GDM1 (cell line): ENCODE measurements at regions not wholly inside any gene's neighbourhood (a gene's known extent, or its start where the extent isn't known, plus 50 kb on each side); places are given as distances from the start of the nearest gene placed in this dataset.

Experiments used
- DNase-seq: peaks from one replicate; lab custom pipeline; 2025; lab: John Stamatoyannopoulos, UW

- peak; percentile 76 for DNase-seq
Measured at GRCh38 chr10:31146491-31147209, 115.0 kb upstream of the ZNF438 start.

DNA sequence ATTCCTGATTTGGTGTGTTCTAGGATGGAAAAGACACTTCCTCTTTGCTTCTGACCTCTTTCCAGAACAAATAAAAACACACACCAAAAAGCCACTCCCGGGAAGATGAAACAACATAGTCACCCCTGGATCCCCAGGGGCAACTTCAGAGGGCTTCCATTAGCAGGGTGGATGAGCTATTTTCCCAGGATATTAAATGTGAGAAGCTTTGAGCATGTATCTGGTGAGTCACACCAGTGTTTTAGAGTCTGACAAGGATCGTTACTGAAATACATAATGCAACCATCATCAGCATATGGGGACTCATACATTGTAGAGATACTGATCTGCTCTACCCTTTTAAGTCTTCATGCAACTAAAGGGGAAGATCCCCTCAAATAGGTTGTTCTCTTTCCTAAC, 115.5 kb upstream of the ZNF438 start:
- DNase-seq, result no peak

DNA sequence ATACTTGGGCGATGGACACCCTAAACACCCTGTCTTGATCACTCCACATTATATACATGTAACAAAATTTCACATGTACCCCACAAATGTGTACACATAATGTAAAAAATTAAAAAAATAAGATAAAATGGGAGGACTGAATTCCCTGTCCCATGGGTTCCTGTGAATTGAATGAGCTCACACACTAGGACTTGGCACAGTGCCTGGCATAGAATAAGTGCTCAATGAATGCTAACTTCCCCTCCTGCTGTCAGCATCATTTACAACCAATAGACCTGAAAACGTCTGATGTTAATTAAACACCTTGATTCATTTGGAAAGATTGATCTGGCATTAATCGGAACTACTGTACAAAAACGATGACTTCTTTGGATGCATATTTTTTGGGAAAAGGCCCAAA, 117.3 kb upstream of the ZNF438 start:
- DNase-seq, result no peak

DNA sequence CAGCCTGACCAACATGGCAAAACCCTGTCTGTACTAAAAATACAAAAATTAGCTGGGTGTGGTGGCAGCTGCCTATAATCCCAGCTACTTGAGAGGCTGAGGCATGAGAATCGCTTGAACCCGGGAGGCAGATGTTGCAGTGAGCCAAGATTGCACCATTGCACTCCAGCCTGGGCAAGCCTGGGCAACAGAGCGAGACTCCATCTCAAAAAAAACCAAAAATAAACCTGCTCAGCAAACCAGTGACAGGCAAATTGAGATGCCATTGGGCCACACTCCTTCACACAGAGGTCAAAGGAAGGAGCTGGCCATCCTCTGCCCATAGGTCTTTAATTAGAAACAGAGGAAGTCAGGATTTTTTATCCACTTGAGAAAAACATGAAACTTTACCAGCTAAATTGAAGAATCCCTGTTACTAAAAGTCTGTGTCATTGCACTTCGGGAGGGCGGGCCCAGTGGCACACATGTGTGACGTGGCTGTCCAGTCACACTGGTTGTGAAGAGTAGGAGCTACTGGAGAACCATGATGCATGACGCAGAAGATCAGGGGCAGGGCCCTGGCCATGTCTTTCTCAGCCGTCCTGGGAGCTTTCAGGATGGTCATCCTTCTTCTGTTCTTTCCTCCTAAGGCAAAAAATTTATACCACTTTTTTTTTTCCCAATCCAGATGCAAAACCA, 118.3 kb upstream of the ZNF438 start:
- no peak for DNase-seq

GRCh38 chr10:31151301-31151700, 119.6 kb upstream of the ZNF438 start:
- DNase-seq, result no peak

DNA sequence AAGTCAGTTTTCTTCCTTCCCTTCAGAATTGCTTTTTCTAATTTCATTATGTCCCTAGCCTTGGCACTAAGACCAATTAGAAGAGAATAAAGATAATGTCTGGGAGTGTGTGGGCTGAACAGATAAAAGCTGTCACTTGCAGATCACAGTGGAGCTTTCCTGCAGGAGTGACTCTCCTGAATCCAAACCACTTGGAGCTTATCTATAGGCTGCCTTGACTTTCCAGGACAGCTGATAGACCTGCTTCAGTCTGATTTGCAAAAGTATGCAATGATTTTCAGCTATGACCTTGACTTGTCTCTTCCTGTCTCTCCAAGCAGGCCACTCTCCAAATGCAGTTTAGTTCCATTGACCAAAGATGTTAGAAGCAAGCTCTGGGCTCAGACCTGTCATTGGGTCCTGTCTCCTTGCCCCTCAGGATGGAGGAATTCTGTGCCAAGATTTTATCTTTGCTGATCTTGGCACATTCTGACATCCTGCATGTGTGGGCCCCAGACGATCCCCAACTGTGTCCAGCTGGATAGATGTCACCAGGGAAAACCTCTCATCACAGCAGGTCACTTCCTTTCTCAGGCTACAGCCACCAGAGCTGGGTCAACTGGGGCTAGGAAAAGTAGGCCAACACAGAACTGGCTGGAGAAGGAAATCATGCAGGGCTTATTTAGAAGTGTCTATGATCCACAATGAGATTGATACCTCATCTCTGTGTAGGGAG, 120.9 kb upstream of the ZNF438 start:
- no peak for DNase-seq

- no peak for DNase-seq
Measured at GRCh38 chr10:31153161-31153560, 121.5 kb upstream of the ZNF438 start.

- DNase-seq, result no peak
Measured at GRCh38 chr10:31153692-31154091, 122.0 kb upstream of the ZNF438 start.

DNA sequence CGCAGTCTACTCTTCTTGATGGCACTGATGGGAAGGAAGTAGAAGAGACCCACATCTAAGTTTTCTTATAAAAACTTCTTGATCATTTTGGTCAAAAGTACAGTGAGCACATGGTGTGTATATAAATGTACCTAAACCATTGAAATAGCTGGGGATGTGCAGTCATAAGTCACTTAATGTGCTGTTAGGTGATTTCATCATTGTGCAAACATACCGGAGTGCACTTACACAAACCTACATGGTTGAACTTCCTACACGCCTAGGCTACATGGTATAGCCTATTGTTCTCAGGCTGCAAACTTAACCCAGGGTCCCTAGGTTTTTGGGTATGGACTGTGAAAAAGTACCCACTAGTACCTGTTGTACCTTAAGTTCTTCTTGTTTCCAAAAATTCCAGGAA, 123.3 kb upstream of the ZNF438 start:
- DNase-seq, result no peak

DNA sequence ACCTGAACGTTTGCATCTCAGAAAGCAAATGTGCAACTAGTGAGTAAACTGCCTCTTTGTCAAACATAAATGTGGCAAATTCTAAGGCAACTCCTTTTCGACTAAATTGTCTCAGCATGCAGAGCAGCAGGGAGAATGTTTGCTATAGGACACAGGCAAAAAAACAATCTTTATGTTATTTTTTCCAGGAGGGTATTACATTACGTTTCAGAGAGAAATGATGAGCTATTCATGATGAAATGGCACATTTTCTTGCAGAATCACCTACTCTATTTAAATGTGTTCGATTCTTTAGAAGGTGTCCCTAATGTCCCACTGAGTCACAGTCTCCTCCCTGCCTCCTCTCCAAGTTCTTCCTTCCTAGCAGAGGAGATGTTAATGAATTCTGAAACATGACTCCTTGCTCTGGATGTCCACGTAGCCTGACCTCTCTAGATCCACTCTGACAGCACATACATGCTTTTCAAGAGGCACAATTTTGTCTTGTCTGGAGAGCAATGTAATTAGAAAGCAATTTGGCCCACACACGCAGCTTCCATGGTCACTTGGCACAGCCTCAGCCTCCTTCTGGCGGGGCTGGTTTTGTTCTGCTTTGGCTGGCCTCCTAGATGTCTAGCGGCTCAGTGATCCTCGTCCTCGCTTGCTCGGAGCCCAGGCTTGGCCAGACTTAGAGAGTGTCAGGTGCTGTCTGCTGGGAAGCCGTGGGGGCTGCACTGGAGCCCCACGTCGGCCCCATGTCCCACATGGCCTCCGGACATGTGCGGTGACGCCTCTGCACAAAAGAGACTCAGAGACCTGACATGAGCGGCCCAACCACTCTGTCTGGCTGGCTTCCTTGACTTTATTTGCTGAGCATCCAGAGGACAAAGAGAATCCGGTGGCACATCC, 125.7 kb upstream of the ZNF438 start:
- no peak for DNase-seq

DNA sequence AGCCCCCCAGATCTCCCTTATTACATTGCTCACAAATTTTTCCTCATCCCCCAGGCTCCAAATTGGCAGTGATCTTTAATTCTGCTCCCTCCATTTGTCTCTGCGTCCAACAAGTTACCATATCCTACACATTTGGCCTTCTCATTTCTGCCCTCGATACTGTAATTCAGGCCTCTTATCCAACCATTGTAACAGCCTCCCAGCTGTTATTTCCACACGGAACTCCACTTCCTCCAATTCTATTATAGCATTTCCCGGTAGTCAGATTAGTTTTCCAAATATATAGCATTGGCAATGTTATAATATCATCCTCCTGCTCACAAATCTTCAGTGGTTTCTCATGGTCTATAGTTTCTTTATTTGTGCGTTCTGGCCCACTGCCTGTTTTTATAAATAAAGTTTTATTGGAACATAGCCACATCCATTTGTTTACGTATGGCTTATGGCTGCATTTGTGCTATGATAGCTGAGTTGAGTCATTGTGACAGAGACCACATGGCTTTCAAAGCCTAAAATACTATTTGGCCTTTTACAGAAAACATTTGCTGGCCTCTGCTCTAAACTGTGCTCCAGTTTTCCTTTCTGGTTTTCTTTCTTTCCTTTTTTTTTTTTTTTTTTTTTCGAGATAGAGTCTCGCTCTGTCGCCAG, 126.5 kb upstream of the ZNF438 start:
- no peak for DNase-seq

DNA sequence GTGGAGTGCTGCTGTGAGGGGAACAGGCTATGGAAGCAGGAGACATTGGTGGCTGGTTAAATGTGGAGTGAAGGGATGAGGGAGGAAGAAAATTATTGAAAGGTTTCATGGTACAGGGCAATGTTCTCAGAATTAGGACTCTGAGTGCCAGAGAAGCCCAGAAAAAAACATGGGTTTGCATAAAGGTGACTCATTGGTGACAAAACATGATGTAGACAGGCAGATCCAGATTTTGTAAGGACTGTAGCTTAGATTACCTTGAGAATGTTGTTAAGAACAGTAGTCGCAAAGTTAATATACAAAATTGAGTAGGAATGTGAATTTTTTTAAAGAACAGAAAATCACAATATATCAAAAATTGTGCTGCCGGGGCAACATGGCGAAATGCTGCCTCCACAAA, 134.9 kb upstream of the ZNF438 start:
- no peak for DNase-seq

DNA sequence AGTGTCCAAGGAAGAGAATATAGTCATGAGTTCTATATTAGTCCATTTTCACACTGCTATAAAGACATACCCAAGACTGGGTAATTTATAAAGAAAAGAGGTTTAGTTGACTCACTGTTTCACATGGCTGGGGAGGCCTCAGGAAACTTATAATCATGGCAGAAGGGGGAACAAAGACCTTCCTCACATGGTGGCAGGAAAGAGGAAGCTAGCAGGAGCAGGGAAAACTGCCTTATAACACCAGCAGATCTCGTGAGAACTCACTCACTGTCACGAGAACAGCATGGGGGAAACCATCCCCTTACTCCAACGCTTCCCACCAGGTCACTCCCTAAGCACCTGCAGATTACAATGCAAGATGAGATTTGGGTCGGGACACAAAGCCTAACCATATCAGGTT, 139.0 kb upstream of the ZNF438 start:
- no peak for DNase-seq

DNA sequence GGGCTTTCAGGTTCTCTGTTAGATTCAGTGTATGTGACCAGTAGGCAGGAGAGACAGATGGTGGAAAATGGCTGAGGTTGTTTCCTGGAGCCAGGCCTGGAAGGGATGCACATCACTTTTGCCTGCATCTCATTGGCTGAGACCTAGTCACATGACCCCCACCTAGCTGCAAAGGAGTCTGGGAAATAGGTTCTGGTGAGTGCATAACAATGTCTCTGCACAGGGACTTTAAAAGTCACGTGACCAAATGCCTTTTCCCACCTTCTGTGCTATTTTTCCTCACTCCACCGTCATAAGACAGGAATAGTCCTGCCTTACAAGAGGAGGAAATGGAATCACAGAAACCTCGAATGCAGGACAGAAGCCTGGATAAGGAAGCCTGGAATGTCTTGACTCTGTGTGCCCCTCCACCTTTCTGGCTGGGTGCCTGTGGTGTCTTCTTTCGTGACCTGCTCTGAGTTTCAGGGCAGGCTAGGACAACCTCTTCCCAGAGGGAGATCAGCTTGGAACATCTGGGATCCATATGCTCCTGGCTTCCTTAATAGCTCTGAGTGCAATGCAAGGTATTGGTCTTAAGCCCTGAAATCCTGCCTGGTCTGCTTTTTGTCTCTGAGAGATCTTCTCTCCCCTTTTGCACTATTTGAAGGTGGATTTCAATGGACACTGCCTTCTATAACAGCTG, 139.9 kb upstream of the ZNF438 start:
- no peak for DNase-seq

DNA sequence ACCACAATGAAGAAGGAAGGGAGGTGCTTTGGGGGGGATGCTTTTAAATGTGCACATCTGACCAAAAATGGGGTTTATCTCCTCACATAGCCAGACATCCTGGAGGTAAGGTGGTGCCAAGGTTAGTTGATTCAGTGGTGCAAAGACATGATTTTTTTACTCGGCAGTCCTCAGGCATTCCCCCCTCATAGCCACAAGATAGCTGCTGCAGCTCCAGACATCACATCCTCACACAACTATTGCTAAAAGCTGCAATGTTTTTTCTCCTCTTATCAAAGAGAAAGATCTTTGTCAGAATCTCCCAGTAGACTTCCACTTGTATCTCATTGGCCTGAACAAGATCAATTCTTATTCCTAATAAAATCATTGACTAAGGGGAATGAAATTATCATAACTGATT, 141.3 kb upstream of the ZNF438 start:
- DNase-seq, result no peak

DNA sequence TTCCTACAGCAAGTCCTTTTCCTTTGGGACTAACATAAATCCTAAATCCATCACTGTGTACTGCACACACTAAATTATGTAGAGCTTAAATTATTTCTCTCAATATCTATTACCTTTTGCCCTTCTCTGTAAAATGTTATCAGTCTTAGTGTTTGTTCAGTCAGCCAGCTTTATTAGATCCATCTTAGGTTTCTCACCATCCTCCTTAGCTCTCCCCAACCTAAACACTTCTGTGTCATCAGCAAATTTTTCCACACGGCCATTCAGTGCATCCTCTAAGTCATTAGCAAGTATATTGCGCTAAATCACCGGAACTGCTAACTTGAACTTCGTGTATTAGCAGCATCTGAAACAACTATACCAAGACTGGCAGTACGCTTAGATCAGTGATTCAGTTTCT, 142.1 kb upstream of the ZNF438 start:
- no peak for DNase-seq

GRCh38 chr10:31179091-31179680, 139.8 kb upstream of the ZEB1 start:
- no peak for DNase-seq

DNA sequence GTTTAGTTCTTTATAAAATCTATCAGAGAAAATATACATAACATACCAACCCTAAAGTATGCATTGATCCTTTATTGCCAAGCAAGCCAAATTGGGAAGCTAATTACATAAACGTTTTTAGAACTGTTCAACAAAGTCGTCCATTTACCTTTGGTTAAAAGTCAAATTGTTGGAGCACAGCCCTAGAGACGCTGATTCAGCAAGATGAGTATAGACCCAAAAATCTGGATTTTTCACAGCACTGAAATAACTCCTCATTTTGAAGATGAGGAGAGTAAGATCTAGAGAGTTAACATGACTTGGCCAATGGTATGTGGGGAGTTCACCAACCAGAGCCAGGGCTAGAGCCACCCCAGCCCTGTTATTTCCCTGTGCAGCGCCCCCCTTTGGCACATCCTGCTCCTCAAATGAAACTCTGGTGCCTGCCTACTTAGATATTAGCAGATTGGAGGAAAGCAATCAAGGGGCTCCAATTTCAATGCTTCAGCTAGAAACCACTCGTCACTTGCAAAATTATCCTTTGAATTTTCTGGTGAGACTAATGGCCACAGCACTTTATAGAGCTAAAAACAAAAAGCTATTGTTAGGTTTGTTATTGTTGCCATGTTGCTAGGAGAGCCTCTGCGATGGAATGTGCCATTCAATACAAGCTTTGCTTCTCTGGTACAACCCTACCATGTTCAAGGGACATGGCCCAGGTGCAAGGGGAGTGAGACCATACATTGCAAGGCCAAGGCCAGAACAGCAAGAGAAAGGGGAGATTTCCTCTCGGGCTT, 132.6 kb upstream of the ZEB1 start:
- DNase-seq, result no peak

- DNase-seq, result no peak
Measured at GRCh38 chr10:31187182-31187581, 131.8 kb upstream of the ZEB1 start.

- no peak for DNase-seq
Measured at GRCh38 chr10:31187607-31188210, 131.3 kb upstream of the ZEB1 start.
